Lower leg skin (tissue), 3 donors: ENCODE measurements at regions not wholly inside any gene's neighbourhood (a gene's known extent, or its start where the extent isn't known, plus 50 kb on each side); places are given as distances from the start of the nearest gene placed in this dataset.

Experiments
- CTCF ChIP-seq, 3 donors: fragments of 450-650 bp; IDR thresholded peaks; one replicate each; pipeline ENCODE4 v1.5.1; 2016; ENCODE audit warnings: antibody characterized with exemption in 3 of 3, mild to moderate bottlenecking in 3 of 3, moderate library complexity in 2 of 3
- POLR2A ChIP-seq, 2 donors: fragments of 450-650 bp; IDR thresholded peaks; one replicate each; pipeline ENCODE4 v1.6.1; 2016 to 2017; ENCODE audit warnings: antibody characterized with exemption in 2 of 2, mild to moderate bottlenecking in 1 of 2, moderate library complexity in 1 of 2

DNA sequence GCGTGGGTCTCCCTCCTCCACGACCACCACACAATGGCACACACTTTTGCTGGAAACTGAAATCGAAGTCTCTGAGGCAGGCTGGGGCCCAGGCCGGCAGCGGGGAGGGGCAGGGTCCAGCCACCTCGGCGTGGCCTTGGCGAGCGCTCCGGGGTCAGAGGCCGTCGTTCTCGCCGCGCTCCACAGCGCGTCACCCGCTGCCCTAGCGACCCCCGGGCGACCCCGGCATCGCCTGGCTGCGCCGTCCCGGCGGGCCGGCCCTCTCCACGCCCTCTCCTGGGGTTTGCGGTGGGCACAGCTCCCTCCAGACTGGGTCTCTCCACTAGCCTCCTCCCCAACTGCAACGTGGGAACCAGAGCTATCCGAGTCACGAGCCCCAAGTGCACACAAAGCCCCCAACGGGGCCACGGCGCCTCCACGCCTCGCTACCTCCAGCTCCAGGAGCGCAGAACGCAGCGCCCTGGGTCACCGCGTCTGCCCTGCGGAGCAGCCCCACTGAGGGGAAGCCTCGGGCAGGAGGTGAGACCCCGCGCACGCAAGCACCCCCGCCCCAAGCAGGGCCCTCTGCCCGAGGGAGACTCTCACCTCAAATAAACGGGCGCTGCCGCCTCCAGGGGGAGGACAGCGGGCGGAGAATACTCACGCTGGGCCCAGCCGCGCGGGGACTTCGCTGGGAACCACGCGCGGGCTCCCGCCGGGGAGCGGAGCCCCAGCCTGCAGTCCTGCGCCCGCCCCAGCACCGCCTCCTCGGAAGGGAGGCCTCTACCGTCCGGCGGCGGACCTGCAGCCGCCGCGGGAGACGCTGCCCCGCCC, 134.0 kb upstream of the BARHL2 start:
- TF ChIP-seq CTCF (IDR thresholded peaks at IDR 0.05) = no peak
- no peak for TF ChIP-seq POLR2A (IDR thresholded peaks at IDR 0.05)
